ENCODE measurements at regions not wholly inside any gene's neighbourhood (a gene's known extent, or its start where the extent isn't known, plus 50 kb on each side); places are given as distances from the start of the nearest gene placed in this dataset.

- Histone ChIP-seq H3K4me3 (ENCODE audit: low read depth, low read length, poor library complexity, severe bottlenecking) (no peak overlapping the region), H3K27me3 (ENCODE audit: insufficient read depth, low read length) (no peaks in the 10 kb centered on the region), H3K9me3 (ENCODE audit: low read length) (no peaks in the 10 kb centered on the region), H3K9ac (ENCODE audit: low read length) (no peak overlapping the region), H4K20me1 (ENCODE audit: insufficient read depth, low read length) (no peaks in the 10 kb centered on the region), H2AFZ (ENCODE audit: low read length) (no peak overlapping the region), H3K9me2 (ENCODE audit: low read depth, low read length) (no peaks in the 10 kb centered on the region), H3K36me3 (ENCODE audit: insufficient read depth, low read length) (no peaks in the 10 kb centered on the region), H3K27ac (ENCODE audit: low read depth, low read length, poor library complexity, severe bottlenecking) (no peak overlapping the region), H3K79me2 (ENCODE audit: insufficient read depth, low read length) (no peaks in the 10 kb centered on the region), H3K4me1 (ENCODE audit: insufficient read depth, low read length, severe bottlenecking) (no peaks in the 10 kb centered on the region), H3K4me2 (ENCODE audit: low read length) (no peak overlapping the region), H3F3A (ENCODE audit: insufficient read depth, low read length) (no peaks in the 10 kb centered on the region)
- TF ChIP-seq, protein P1, sequence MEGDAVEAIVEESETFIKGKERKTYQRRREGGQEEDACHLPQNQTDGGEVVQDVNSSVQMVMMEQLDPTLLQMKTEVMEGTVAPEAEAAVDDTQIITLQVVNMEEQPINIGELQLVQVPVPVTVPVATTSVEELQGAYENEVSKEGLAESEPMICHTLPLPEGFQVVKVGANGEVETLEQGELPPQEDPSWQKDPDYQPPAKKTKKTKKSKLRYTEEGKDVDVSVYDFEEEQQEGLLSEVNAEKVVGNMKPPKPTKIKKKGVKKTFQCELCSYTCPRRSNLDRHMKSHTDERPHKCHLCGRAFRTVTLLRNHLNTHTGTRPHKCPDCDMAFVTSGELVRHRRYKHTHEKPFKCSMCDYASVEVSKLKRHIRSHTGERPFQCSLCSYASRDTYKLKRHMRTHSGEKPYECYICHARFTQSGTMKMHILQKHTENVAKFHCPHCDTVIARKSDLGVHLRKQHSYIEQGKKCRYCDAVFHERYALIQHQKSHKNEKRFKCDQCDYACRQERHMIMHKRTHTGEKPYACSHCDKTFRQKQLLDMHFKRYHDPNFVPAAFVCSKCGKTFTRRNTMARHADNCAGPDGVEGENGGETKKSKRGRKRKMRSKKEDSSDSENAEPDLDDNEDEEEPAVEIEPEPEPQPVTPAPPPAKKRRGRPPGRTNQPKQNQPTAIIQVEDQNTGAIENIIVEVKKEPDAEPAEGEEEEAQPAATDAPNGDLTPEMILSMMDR (IDR thresholded peaks at IDR 0.05; ENCODE audit: low read length): no peak
- TF ChIP-seq EZH2 (IDR thresholded peaks at IDR 0.05; ENCODE audit: borderline replicate concordance, low read length): no peak
Measured at GRCh38 chr6:80974579-80974978, 777.9 kb downstream of the TENT5A start.

DNA sequence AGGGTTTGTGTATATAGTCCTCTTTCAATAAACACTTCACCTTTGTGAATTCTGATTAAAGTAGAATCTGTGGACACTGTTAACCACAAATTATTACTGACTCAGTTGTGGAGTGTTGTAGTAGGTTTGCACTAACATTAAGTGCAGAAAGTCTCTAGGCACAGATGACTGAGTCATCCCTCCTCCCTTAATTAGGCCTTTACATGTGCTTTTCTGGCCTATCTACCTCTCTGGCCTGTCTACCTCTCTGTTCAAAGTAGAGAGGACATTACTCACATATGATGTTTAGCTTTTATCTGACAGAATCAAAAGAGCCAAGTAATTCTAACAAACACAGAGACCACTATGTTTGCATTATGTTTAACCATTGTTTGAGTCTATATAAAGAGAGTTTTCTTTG, 783.0 kb downstream of the TENT5A start:
- Histone ChIP-seq H3F3A (ENCODE audit: insufficient read depth, low read length) (no peaks in the 10 kb centered on the region), H3K4me1 (ENCODE audit: insufficient read depth, low read length, severe bottlenecking) (no peaks in the 10 kb centered on the region), H3K27me3 (ENCODE audit: insufficient read depth, low read length) (no peaks in the 10 kb centered on the region), H3K79me2 (ENCODE audit: insufficient read depth, low read length) (no peaks in the 10 kb centered on the region), H2AFZ (ENCODE audit: low read length) (no peak overlapping the region), H3K9me3 (ENCODE audit: low read length) (no peaks in the 10 kb centered on the region), H3K9me2 (ENCODE audit: low read depth, low read length) (no peaks in the 10 kb centered on the region), H3K36me3 (ENCODE audit: insufficient read depth, low read length) (no peaks in the 10 kb centered on the region), H3K4me2 (ENCODE audit: low read length) (no peak overlapping the region), H3K9ac (ENCODE audit: low read length) (no peak overlapping the region), H4K20me1 (ENCODE audit: insufficient read depth, low read length) (no peaks in the 10 kb centered on the region), H3K4me3 (ENCODE audit: low read depth, low read length, poor library complexity, severe bottlenecking) (no peak overlapping the region), H3K27ac (ENCODE audit: low read depth, low read length, poor library complexity, severe bottlenecking) (no peak overlapping the region)
- no peak for TF ChIP-seq EZH2 (IDR thresholded peaks at IDR 0.05; ENCODE audit: borderline replicate concordance, low read length)
- TF ChIP-seq, protein P1 (IDR thresholded peaks at IDR 0.05; ENCODE audit: low read length): no peak

DNA sequence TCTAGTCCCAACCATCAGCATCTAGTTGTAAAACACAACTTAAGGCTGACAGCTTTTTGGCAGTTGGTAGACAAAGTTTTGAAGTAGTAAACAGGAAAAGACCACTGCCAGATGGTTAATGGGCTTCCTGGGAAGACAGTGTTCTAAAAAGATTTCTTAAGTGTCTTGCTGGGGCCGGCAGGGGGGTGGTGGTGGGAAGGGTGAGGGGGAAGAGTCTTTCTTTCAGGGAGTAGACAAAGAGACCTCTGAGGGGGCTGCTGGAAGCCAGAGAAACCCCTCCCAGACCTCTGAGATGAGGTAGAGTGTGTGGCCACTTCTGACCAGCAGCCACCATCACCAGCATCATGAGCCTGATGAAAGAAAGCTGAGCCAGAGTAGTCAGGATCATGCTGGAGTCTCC, 784.9 kb downstream of the TENT5A start:
- no peaks in the 10 kb centered on the region for H3K9me2 ChIP-seq (ENCODE audit: low read depth, low read length)
- H4K20me1 ChIP-seq (ENCODE audit: insufficient read depth, low read length): no peaks in the 10 kb centered on the region
- no peak overlapping the region for H3K4me3 ChIP-seq (ENCODE audit: low read depth, low read length, poor library complexity, severe bottlenecking)
- no peaks in the 10 kb centered on the region for H3K36me3 ChIP-seq (ENCODE audit: insufficient read depth, low read length)
- H3K4me2 ChIP-seq (ENCODE audit: low read length): no peak overlapping the region
- no peak overlapping the region for H3K9ac ChIP-seq (ENCODE audit: low read length)
- no peaks in the 10 kb centered on the region for H3K4me1 ChIP-seq (ENCODE audit: insufficient read depth, low read length, severe bottlenecking)
- H2AFZ ChIP-seq (ENCODE audit: low read length): no peak overlapping the region
- H3K27ac ChIP-seq (ENCODE audit: low read depth, low read length, poor library complexity, severe bottlenecking): no peak overlapping the region
- H3F3A ChIP-seq (ENCODE audit: insufficient read depth, low read length): no peaks in the 10 kb centered on the region
- H3K27me3 ChIP-seq (ENCODE audit: insufficient read depth, low read length): no peaks in the 10 kb centered on the region
- no peaks in the 10 kb centered on the region for H3K9me3 ChIP-seq (ENCODE audit: low read length)
- H3K79me2 ChIP-seq (ENCODE audit: insufficient read depth, low read length): no peaks in the 10 kb centered on the region
- TF ChIP-seq, protein P1 (IDR thresholded peaks at IDR 0.05; ENCODE audit: low read length): no peak
- no peak for TF ChIP-seq EZH2 (IDR thresholded peaks at IDR 0.05; ENCODE audit: borderline replicate concordance, low read length)

Data from OCI-LY1 (cell line).